Suppressor macrophage treated with lipopolysaccharide for 4 hours (primary cell): ENCODE measurements at regions not wholly inside any gene's neighbourhood (a gene's known extent, or its start where the extent isn't known, plus 50 kb on each side); places are given as distances from the start of the nearest gene placed in this dataset.

Experiments used
- DNase-seq: peaks from one replicate; pipeline ENCODE4 v3.0.0-alpha.2; 2020

GRCh38 chr3:194219826-194220410, 84.0 kb downstream of the HES1 start:
- no peak for DNase-seq

DNA sequence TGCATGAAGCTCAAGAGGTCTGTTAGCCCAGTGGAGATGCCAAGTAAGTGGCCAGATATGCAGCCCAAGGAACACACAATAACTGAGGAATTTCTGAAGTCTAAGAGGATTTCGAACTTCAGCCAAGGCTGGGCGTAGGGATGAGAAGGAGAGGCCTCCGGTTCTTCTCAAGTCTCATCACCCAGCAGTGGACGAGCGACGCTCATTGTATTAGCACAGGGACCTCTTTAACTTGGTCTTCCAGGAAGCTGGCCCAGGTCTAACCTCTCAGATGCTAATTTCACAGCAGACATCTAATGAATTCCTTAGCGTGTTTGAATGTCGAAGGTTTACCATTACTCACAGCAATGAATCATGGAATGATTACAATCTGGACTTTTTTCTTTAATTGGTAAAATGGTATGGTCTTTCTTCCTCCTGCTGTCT, 85.0 kb downstream of the HES1 start:
- no peak for DNase-seq

DNA sequence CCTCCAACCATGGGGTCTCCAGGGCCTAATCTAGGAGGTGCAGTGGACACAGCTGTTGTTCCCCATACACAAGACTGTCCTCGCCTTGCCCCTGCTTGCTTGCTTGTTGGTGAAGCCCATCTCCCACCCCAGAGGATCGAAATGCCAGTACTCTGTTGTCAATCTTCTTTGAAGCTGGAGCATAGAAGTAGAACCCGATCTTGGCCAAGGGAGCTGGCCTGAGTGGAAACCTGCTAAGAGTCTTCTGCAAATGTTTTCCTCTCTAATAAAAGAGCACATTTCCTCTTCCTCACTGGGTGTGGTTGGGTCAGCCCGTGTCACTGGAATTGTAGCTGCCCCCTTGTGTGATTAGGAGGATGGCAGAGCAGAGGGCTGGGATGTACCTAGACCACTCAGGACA, 85.4 kb downstream of the HES1 start:
- no peak for DNase-seq

DNA sequence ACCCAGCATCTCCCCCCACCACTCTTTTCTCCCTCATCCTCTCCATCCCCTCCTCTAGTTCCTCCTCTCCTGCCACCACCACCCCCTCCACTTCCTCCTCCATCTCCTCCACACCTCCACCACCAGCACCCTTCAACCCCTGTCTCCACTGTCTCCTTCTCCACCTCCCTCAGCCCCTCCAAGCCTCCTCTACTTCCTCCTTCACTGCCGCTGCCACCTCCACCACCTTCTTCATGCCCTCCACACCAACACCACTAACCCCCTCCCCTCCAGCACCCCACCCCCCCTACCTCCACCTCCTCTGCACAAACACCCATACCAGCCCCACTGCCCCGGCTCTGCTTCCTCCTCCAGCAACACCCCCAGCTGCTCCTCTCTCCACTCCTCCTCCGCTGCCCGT, 88.0 kb downstream of the HES1 start:
- no peak for DNase-seq

- no peak for DNase-seq
Observed at GRCh38 chr3:194224471-194225417, 88.8 kb downstream of the HES1 start.

GRCh38 chr3:194225418-194225812, 89.5 kb downstream of the HES1 start:
- DNase-seq, result no peak

DNA sequence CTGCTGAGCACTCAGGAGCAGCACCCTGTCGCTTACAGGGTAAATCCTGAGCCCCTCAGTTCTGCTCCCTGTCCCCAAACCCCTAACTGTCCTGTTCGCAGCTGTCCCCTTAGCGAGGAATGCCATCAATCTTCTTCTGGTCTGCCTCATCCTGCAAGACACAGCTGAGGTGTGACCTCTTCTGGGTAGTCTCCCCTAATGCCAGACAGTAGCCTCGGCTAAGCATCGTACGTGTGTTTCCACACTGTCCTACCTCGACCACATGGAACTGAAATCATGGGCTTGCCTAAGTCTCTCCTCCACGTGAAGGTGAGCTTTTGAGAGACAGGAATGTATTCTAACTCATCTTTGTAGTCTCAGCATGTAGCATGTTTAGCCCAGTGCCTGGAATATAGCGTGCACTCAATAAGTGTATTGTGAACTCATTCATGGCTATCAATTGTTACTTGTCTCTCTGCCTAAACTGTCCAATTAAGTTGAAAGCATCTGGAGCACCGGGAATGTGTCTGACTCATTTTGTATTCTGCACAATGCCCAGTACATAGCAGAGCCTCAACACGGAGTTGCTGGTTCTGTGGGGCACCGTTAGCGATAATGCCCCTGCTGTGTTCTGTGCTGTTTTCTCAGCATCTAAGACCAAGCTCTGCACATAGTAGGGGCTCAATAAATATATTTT, 90.2 kb downstream of the HES1 start:
- no peak for DNase-seq

DNA sequence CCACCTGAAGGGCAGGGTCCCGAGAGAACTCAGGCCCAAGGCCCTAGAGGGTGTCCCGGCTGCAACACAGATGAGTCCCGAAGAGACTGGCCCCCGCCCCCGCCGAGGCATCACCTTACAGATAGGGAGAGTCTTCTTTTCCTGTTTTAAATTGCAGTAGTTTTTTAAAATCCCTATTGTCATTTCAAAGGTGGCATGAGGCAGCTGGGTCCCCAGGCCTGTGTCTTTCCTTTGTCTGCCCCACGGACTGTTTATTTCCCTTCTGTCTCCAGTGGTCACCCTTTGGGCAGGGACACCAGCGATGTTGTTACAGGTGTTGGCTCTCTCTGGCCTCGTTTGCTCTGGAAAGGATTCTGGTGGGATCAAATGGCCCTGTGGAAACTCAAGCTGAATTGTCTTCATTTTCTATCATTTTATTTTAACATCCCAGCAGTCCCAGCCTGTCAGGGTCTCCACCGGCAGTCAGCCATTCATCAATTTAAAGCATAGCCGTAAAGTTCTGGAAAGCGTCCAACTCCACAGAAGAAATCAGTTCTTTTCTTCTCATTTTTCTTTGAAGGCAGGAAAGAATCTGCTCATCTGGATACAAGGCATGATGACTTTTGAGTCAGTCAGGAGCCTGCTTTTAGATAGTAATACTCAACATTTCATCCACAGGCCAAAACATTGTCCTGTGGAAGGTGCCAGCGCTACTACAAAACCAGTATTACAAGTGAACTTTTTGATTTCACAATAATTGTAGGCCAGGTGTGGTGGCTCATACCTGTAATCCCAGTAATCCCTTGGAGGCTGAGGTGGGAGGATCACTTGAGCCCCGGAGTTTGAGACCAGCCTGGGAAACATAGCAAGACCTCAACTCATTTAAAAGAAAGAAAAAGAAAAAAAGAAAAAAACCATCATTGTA, 96.2 kb downstream of the HES1 start:
- no peak for DNase-seq

DNA sequence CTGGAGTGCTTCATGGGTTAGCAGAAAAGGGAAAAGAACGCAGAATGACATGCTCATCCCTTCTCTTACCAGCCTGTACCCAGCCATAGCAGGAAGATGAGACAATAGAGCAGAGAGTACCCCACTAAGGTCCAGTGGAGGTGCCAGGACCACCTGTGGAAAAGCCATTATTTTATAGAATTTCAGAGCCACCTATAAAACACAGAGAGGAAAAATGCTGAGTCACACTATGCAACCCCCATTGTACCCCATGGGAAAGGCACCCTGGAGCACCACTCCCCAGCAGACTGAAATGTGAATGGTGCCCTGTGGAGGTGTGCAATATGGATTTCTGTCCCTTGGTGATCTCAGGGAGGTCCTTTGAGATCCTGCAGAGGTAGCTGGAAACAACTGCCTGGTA, 97.2 kb downstream of the HES1 start:
- no peak for DNase-seq

GRCh38 chr3:194235160-194235559, 99.2 kb downstream of the HES1 start:
- no peak for DNase-seq

GRCh38 chr3:194237110-194237509, 101.2 kb downstream of the HES1 start:
- no peak for DNase-seq

- no peak for DNase-seq
Observed at GRCh38 chr3:194240766-194241165, 104.8 kb downstream of the HES1 start.

DNA sequence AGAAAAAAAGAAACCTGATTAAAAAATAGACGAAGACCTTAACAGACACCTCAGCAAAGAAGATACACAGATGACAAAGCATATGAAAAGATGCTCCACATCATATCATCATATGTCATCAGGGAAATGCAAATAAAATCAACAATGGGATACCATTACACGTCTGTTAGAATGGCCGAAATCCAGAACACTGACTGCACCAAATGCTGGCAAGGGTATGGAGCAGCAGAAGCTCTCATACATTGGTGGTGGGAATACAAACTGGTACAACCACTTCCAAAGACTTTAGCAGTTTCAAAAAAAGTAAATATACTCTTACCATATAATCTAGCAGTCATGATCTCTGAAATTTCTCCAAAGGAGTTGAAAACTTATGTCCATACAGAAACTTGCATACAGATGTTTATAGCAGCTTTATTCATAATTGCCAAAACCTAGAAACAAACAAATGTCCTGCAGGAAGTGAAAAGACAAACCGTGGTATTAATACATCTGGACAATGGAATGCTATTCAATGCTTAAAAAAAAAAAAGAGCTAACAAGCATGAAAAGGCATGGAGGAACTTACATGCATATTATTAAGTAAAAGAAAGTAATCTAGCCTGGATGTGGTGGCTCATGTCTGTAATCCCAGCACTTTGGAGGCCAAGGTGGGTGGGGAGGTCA, 107.4 kb downstream of the HES1 start:
- DNase-seq, result no peak

DNA sequence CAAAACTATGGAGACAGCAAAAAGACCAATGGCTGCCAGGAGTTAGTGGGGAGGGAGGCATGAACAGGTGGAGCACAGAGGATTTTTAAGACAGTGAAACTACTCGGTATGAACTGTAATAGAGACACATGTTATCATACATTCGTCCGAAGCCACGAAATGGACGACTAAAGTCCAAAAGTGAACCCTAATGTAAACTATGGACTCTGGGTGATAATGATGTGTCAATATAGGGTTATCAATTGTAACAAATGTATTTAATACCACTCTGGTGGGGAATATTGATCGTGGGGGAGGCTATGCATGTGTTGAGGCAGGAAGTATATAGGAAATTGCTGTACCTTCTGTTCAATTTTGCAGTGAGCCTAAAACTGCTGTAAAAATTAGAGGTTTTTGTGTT, 107.0 kb downstream of the CPN2 start:
- no peak for DNase-seq

- DNase-seq, result no peak
Observed at GRCh38 chr3:194245474-194245873, 105.7 kb downstream of the CPN2 start.

DNA sequence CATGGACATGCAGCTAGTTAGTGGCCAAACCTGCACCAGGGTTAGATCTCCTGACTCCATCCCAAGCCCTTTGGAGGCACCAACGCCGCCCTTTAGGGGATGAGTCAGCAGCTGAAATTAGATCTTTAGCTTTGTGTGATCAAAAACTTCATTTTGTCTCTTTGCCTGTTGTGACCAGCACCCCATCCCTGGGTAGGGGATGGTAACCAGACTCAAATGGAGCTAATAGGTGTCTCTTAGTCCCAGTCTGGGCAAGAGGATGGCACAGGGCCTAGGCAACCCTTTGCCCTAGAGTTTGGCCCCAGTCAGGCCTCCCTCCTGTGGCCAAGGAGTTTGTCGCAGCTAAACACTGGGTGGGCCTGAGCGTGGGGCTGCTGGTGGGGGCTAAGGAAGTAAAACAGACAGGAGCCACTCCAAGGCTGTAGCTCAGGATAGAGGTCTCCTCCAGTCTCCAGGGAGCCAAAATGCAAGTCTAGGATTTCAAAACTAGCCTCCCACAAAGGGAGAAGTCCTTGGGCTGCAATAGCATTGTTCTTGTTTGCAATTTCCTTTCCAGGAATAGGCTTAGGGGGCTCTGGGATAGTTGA, 105.1 kb downstream of the CPN2 start:
- no peak for DNase-seq

DNA sequence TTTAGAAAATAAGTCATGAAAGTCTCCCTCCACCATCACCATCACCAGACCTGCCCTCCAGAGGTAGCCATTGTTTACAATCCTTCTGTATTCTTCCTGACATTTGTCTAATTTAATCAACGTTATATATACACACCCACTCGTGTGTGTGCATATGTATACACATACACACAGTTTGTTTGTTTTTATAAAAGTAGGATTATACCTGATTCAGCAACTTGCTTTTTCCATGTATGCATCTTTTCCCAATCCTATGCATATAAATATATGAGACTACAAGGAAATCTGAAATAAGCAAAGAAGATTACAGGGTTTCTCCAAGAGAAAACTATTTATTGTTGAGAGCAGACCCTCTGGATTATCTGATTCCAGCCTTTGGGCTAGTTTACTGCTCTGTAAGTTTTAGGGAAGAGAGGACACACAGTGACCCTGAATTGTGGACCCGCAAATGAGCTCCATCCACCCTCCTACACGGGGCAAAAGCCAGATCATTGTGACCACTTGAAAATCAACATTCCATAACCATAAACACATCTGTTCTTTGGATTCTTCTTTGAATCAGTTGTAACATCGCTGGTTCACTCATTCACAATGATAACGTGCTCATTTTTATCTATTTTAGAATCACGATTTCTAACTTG, 104.3 kb downstream of the CPN2 start:
- no peak for DNase-seq

DNA sequence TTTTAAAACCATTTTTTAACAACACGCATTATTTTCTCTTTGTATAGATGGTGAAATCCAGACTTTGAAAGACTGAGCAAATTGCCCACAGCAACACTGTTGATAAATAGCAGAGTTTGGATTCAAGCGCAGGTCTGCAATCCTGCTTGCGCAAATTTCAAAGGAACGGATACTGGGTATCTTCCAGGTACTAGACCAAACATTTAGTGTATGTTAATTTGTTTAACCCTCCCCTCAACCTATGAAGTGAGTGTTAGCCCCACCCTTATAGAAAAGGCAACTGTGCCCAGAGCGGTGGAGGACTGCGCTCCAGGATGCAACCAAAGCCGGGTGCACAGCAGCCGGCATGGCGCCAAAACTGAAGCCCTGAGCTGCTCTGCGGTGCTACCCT, 103.8 kb downstream of the CPN2 start:
- no peak for DNase-seq

- DNase-seq, result no peak
Observed at GRCh38 chr3:194249323-194250097, 101.6 kb downstream of the CPN2 start.
